Activated CD8-positive, alpha-beta T cell treated with anti-CD3 and anti-CD28 coated beads for 36 hours (primary cell): ENCODE measurements at regions not wholly inside any gene's neighbourhood (a gene's known extent, or its start where the extent isn't known, plus 50 kb on each side); places are given as distances from the start of the nearest gene placed in this dataset.

Experiments used
- ATAC-seq: fragments of 200-7000 bp; cut with Tn5 transposase; one replicate; pipeline ENCODE4 v1.10.0; 2021; ENCODE audit warnings: mild to moderate bottlenecking, moderate library complexity
- CTCF ChIA-PET: fragments of 350-600 bp; sonication (Branson Sonifier 250); formaldehyde crosslinking; loops from one replicate; lab custom pipeline; 2021; ENCODE audit warnings: antibody characterized with exemption; lab: Charles Lee
- POLR2A ChIA-PET: fragments of 350-600 bp; sonication (Branson Sonifier 250); formaldehyde crosslinking; loops from one replicate; lab custom pipeline; 2021; ENCODE audit warnings: antibody characterized with exemption; lab: Charles Lee
- DNase-seq: peaks from one replicate; pipeline ENCODE4 v3.0.0-alpha.2; 2020
- H3K27ac Mint-ChIP-seq: one replicate; pipeline ENCODE4 v1.8.0; 2021; ENCODE audit warnings: mild to moderate bottlenecking, mixed read lengths
- H3K27me3 Mint-ChIP-seq: one replicate; pipeline ENCODE4 v1.8.0; 2021; ENCODE audit warnings: mixed read lengths
- H3K36me3 Mint-ChIP-seq: one replicate; pipeline ENCODE4 v1.8.0; 2021; ENCODE audit warnings: low read depth, mixed read lengths
- H3K4me1 Mint-ChIP-seq: one replicate; pipeline ENCODE4 v1.8.0; 2021; ENCODE audit warnings: low read depth, mixed read lengths
- H3K4me3 Mint-ChIP-seq: one replicate; pipeline ENCODE4 v1.8.0; 2021; ENCODE audit warnings: mild to moderate bottlenecking, moderate library complexity, mixed read lengths
- H3K9me3 Mint-ChIP-seq: one replicate; pipeline ENCODE4 v1.8.0; 2021; ENCODE audit warnings: mixed read lengths
- CTCF ChIP-seq: fragments of 200-600 bp; IDR thresholded peaks from one replicate; pipeline ENCODE4 v1.8.0; 2022; ENCODE audit warnings: antibody characterized with exemption, mild to moderate bottlenecking
- intact Hi-C: fragments of 100-400 bp; cut with micrococcal nuclease; formaldehyde crosslinking; loops from one replicate; pipeline ENCODE4 v1.10.0; 2022

GRCh38 chr14:93859957-93860356 lies 67.2 kb upstream of the FAM181A start:
- Mint-ChIP-seq H3K4me1 (no peaks in the 10 kb centered on the region), H3K36me3 (no peaks in the 10 kb centered on the region), H3K27me3 (peaks cover 5% of the 10 kb centered on the region), H3K27ac (no peak overlapping the region), H3K4me3 (no peak overlapping the region), H3K9me3 (no peaks in the 10 kb centered on the region)
- no peak for TF ChIP-seq CTCF
- ChIA-PET CTCF (no interaction called here), POLR2A (no interaction called here)
- no peak for DNase-seq
- ATAC-seq, result no peak
- intact Hi-C loops, result no loop called here

GRCh38 chr14:93858896-93859295 lies 68.2 kb upstream of the FAM181A start:
- CTCF ChIA-PET, result no interaction called here
- no peaks in the 10 kb centered on the region for H3K4me1 Mint-ChIP-seq
- peaks cover 5% of the 10 kb centered on the region for H3K27me3 Mint-ChIP-seq
- intact Hi-C loops, result no loop called here
- no peak for DNase-seq
- no peak overlapping the region for H3K27ac Mint-ChIP-seq
- POLR2A ChIA-PET, result no interaction called here
- H3K9me3 Mint-ChIP-seq, result no peaks in the 10 kb centered on the region
- no peak overlapping the region for H3K4me3 Mint-ChIP-seq
- no peak for TF ChIP-seq CTCF
- no peak for ATAC-seq
- no peaks in the 10 kb centered on the region for H3K36me3 Mint-ChIP-seq

- intact Hi-C loops, result no loop called here
Measured at GRCh38 chr14:93857500-93858283, 69.4 kb upstream of the PRIMA1 start.

GRCh38 chr14:93857081-93857480 lies 68.8 kb upstream of the PRIMA1 start:
- intact Hi-C loops, result no loop called here
- CTCF ChIA-PET, result no interaction called here
- Mint-ChIP-seq H3K36me3 (no peaks in the 10 kb centered on the region), H3K4me3 (no peak overlapping the region), H3K27ac (no peak overlapping the region), H3K9me3 (no peaks in the 10 kb centered on the region), H3K27me3 (peaks cover 5% of the 10 kb centered on the region), H3K4me1 (no peaks in the 10 kb centered on the region)
- DNase-seq (no peak), ATAC-seq (no peak)
- POLR2A ChIA-PET, result no interaction called here
- no peak for TF ChIP-seq CTCF

More at GRCh38 chr14:93857500-93858283, 69.4 kb upstream of the PRIMA1 start:
- DNase-seq (no peak), ATAC-seq (no peak)
- Mint-ChIP-seq H3K36me3 (no peaks in the 10 kb centered on the region), H3K27ac (no peak overlapping the region), H3K9me3 (no peaks in the 10 kb centered on the region), H3K4me3 (no peak overlapping the region), H3K4me1 (no peaks in the 10 kb centered on the region), H3K27me3 (peaks cover 5% of the 10 kb centered on the region)
- no peak for TF ChIP-seq CTCF
- CTCF ChIA-PET, result no interaction called here
- POLR2A ChIA-PET, result no interaction called here

GRCh38 chr14:93855737-93856136 lies 67.5 kb upstream of the PRIMA1 start:
- Mint-ChIP-seq H3K4me3 (no peak overlapping the region), H3K27ac (no peak overlapping the region), H3K36me3 (no peaks in the 10 kb centered on the region), H3K27me3 (peaks cover 5% of the 10 kb centered on the region), H3K4me1 (no peaks in the 10 kb centered on the region), H3K9me3 (no peaks in the 10 kb centered on the region)
- DNase-seq (no peak), ATAC-seq (no peak)
- ChIA-PET CTCF (no interaction called here), POLR2A (no interaction called here)
- intact Hi-C loops, result no loop called here
- no peak for TF ChIP-seq CTCF
